HG02642 (cell line): ENCODE measurements at regions not wholly inside any gene's neighbourhood (a gene's known extent, or its start where the extent isn't known, plus 50 kb on each side); places are given as distances from the start of the nearest gene placed in this dataset.

Experiments used
- ATAC-seq: cut with Tn5 transposase; IDR thresholded peaks from one replicate; pipeline ENCODE4 v1.9.1; 2021; ENCODE audit warnings: mild to moderate bottlenecking; ENCODE audit not compliant: unreplicated experiment, poor library complexity

DNA sequence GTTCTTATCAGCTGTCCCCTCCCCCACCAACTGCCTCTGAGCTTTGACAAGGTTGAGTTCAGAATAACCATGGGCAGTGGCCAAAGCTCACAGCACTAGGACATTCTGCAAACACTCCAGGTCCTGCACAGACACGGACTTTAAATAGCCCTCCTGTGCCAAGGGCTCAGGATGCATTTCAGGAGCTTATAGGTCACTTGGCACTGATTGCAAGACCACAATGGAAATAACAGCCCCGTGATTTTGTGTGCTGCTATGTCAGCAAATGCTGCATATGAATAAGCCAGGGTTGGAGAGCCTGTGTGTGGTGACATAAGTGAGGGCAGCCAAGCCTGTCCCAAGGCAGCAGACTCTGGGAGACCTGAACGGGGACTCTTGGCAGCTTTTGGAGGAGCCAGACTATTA, 150.7 kb downstream of the DMRT2 start:
- no peak for ATAC-seq

DNA sequence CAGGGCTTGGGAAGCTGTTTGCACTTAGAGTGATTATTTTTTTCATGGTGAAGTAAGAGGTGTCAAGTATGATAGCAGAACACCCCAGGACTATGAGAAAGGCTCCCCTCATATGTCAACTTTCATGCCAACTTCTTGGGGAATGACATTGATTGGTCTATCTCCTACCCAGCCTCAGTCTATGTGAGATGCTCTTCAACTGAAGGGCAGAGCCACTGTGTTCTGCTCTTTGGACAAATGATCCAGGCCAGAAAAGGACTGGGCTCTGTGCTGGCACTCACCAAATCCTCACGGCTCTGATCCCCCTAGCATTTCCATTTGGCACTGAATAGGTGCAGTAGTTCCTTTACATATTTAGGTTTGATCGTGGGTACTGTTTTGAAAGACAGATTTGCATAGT, 151.1 kb downstream of the DMRT2 start:
- no peak for ATAC-seq

DNA sequence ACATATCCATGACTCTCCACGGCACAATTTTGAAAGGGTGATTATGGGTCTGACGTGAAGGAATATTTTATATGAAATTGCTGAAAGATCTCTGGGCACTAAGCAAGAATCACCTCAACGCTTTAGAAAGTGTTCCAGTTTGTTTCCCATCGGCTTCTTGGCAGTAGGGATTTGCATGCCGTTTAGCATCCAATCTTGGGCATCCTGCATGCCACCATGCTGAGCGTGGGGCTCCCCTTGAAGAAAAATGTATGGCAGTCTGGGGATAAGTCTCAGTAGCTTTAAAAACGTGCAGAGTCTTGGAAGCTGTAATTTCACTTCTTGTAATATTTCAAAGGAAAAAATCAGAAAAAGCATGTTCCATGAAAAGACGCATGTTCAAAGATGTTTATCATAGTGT, 151.7 kb downstream of the DMRT2 start:
- no peak for ATAC-seq

DNA sequence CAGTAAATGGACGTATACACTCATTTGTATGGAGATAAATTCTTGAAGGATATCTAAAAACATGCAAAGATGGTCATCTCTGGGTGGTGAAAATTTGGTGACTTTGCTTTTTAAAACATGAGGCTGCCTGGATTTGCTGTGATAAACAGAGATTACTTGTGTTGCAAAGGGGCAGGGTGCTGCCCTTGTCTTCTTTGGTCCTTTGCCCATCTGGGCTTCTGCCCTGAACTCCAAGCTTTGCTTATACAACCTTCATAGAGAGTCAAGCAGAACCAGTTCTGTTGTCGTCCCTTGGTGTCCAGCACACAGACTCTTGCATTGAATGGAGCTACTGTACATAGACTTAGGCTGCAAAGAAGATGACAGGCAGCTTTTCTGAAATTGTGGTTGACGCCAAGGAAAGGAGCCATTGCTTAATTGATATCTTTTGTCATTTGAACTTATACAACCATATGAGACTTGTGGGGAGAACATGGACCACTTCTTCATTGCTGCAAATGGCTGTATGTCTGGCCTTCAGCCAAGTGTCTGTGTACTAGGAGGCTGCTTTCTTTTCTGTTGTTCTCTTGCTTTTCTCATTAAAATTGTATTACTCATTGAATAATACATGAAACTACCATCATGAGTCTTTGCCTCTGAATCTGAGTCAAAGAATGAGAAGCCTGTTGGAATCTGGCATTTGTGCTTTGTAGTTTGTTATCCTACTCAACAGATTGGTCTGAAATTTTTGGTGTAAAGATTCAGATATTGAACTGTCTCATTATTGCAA, 152.5 kb downstream of the DMRT2 start:
- ATAC-seq: no peak

DNA sequence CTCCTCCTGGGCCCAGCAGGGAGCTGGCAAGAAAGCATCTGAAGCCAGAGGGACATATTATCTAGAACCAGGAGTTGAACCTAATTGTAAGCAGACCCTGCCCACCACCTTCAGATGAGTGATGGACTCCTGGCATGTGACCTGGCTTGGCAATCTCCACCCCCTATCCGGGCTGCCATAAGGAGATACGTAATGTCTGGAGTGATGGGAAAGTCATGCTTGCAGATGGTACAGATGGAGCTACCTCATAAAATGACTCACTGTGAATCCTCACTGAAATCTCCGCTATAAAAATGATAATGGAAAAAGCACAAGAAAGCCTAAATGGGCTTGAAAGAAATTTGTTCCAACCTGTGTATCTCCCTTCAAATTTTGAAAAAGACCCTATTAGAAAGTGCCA, 157.5 kb downstream of the DMRT2 start:
- ATAC-seq: no peak

DNA sequence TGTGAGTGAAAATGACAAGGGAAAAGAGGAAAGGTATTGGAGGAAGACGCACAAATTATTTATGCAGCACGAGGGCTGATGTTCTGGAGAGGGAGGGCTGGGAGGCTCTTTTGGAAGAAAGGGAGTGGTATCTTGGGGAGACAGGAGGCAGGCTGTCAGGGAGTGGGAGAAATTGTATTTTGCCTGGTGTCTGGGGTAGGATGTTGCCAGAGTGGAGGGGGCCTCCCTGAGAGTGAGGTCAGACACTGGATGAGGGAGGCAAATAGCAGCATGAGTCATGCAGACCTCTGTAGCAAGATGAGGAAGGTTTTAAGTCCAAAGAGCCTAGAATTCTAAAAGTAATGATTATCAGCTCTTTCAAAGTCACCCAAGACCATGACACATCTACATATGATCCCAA, 158.0 kb downstream of the DMRT2 start:
- ATAC-seq: no peak

DNA sequence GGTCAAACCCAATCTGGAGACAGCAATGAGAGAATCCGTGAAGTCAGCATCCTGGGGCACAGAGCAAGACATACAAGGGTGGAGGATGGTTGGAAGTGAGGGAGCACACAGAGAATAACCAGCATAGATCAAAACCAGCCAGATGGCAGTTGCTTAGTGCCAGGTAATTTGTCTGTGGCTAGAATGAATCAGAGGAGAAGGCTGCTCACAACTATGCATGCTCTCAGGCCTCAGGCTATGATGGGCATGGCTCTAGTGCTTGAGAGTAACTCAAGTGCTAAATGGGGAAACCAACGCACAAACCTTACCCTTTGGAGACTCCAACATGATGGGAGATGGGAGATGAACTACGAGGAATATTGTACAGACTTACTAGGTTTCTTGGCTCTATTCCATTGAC, 160.8 kb downstream of the DMRT2 start:
- ATAC-seq: no peak

DNA sequence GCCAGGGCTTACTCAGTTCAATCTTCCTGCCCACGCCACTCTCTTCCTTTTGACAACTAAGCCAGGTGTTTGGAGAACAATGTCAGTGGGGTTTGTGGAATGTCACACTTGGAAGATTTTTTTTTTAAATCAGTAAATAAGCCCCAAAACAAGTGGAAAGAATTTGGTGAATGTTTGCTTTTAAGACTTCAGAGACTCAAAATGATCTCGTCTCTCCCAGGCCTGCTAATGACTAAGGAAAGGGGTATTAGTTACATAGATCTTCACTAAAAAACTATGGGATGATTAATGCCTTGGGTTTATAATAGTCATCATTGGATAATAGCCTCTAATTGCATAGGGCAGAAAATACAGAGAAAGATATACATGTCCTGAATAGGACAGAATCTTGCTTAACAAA, 166.4 kb downstream of the DMRT2 start:
- ATAC-seq: no peak

DNA sequence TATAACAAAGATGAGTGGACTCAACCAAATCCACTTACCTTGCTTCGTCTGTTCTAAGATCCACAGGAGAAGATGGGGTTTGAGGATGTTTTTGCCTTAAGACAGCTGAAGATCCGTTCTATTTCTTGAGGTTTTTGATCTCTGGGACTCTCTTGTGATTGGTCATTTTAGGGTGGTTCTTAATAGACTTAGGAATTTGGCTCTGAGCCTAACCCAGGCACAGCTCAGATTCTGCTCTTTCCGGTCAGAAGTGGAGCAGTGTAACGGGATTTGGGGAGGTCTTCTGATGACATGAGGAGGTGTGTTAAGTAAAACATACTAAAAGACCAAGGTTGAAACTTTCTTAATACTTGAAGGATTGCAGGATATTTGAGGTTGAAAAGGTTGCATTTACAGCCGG, 166.9 kb downstream of the DMRT2 start:
- ATAC-seq: no peak

DNA sequence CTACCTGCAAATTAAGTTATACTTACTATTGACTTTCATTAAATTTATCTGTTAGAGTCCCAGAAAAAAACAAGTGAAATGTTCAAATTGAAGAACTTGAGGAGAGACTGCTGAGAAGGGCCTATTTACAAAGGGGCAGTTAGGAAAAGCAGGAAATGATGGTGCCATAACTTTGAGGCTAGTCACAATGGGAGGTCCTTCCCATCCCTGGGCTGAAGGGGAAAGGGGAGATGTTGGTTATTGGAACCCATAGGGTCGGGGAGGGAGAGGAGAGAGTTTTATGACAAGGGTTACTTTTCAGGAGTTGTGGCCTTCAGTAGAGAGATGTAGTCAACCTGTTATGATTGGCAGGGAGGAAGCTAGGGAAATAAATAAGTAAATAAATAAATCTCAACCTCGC, 169.1 kb downstream of the DMRT2 start:
- ATAC-seq: no peak

DNA sequence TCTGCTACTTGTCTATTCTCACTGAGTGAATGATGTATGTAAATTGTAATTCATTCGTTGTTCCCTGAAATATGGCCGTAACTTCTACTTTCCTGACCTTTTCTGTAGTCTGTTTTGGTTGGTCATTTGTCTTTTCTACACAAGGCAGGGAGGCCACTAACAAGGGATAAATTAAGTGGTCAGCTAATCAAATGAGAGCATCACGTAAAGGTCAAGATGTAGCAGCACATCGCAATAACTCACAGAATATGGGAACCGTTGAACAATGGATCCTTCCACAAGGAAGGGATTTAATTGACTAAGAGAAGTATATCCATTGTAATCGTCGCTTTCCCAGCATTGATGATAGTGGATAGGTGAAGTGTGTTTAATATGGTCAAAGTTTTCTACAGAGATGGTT, 171.1 kb downstream of the DMRT2 start:
- ATAC-seq: no peak

DNA sequence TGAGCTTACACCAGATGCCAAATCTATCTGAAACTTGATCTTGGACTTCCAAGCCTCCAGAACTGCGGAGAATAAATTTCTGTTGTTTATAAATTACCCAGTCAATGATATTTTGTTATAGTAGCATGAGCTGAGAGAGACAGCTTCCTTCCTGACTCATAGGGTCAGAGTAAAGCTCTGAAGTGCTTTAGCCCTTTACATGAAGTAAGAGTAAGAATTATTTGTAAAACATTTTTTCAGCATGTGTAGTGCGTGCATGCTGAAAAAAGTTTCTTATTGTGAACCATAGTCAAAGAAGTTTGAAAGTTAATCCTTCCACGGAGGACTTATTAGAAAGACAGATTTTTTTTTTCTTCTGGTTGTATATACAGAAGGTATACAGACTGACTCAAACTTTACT, 172.4 kb downstream of the DMRT2 start:
- no peak for ATAC-seq

DNA sequence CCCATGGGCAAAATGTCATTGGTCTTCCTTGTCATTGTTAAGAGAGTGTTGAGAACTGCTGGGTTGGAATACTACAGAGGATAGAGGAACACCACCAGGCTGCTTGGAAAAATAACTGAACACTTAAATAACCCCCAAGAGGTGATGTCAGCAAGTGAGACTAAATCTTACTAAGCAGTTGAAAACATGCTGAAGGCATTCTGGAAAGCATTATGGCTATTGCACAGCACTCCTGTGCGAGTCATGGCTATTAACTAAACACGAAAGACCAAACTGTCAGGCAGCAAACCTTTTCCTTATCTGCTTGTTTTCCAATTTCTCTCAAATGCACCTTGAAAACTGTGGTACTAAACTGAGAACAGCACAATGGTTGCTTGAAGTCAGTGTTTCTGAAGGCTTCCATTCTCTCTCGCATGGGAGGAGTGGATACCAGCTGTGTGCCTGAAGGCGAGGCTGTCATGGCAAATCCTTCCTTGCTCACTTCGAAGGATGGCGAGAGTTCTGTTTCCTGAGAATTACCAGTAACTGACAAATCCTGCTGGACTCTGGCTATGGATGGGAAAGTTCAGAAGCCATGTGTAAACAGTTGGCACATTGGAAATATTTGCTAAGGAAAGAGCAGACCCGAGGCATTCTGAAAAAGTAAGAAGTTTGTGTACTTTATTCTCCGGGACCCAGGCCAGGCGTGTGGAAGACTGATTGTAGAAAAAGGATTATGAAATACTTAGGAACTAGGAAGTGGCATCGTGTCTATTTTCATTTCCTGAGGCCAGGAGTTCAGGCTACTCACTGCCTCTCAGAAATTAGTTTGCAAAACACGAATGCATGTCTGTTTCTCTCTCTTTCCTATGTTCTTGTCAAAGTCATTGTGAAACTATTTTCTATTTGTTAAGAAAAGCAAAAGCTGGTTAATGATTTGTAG, 182.1 kb downstream of the DMRT2 start:
- no peak for ATAC-seq

DNA sequence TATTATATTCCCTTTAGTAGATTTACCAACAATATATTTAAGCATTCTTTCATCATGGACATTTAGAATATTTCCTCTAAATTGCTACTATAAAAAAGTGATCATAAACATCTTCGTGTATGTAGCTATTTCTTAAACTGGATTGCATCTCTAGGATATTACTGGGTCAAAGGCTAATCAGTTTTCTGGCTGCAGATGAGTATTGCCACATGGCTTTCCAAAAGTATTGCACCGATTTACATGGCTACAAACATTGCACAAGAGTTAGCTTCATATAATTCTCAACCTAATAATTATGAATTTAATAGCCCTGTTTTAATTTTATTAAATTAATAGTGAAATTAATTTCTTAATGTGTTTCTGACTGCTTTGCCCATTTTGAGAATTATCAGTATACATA, 183.4 kb downstream of the DMRT2 start:
- ATAC-seq: no peak

DNA sequence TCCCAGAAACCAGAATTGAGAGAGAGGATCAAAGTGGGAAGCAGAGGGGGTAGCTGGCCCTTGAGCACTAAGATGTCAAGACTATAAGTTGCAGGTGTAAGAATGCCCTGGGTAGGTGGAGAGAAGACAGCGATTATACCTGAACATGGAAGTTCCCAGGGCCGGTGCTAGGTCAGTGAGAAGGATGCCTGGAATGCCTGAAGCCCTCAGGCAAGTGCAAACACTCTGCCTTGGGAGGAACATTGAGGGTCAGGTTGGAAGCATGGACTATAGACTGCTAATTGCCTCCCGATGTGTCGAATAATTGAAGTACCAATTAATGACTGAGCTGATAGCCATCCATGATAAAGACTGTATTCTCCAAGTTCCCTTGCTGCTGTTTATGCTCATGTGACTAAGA, 185.5 kb downstream of the DMRT2 start:
- no peak for ATAC-seq

DNA sequence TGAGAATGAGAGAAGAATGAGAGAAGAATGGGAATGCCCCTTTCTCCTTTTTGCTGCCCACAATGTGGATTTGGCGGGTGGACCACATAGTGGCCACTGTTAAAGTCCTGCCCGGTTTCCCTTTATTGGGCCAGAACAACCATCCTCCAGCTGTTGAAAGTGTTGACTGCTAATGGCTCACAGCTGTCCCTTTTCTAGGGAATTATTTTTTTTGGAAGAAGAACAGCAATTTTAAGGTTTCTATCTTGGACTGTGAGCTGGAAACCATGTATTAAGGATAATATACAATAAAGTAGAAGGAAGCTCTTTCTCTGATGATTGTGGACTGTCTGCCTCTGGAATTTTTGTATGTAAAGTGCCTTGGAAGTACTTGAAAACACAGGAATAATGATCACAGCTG, 185.9 kb downstream of the DMRT2 start:
- ATAC-seq: no peak

DNA sequence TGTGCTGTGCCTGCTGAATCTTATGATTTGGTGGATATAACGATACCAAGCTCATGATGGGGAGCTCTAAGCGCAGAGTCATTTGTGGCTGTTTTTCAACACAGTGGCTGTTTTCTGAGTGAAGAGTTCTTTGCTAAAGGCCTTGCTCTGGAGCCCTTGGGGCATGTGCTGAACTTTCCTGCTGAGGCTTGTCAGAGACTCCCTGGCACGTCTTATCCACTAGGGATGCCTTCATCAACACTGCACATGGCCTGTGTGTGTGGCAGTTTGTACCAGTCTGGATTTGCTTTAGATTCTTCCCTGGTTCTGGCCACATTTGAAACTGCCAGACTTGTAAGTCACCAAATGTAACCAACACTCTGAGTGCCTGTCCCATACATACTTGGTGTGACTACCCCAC, 188.2 kb downstream of the DMRT2 start:
- no peak for ATAC-seq

DNA sequence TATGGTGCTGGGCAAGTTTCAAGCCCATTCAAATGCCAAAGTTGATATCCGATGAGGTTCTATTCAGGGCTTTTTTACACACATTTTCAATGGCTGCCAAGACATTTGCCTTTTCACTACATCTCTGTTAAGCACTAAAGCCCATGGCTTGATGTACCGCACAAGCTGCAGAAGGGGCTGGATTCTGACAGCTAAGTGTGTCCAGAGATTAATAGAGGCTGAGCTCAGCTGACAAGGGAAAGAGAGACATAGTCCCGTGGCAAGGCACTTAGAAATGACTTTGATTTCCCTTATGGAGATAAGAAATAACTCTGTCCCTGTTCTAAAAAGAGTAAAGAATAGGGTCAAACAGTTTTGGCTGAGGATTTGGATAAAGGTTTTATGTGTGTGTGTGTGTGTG, 198.6 kb downstream of the DMRT2 start:
- ATAC-seq: no peak

DNA sequence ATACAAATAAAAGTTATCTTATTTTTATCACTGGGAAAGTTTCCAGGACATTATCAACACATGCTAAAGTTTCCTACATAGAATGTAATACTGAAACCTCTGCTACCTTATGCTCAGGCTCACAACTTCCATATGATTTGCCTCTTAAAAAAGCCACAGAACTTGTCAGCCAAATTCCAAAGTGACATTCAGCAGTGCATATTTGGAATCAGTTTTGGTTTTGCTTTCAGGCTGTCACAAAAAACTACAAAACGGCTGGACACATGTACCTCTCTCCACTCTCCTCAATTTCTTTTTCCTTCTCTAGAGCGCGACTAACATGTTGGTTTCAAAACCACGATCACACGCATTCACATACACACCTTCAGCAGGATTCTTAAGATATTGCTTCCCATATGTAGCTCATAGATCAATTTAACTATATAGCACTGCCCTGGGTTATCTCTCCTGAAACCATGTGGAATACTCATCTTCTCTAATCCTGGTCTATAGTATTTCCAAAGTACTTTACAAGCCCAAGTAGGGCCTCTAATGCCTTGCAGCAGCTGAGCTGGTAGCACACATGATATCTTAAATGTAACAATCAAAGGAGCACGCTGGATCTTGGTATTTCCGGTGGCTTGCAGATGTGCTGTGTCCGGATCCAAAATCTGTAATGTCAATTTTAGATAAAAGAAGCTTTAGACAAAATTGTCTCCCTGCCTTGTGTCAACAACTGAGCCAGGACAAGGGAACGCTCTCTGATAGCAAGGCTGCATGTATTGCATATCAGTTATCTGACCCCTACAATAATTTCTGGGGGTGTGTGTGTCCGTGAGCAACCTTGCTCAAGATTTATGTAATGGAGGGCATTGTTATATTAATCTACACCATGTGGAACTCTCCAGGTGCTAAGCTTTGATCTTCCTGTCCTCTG, 203.2 kb downstream of the DMRT2 start:
- ATAC-seq: no peak

DNA sequence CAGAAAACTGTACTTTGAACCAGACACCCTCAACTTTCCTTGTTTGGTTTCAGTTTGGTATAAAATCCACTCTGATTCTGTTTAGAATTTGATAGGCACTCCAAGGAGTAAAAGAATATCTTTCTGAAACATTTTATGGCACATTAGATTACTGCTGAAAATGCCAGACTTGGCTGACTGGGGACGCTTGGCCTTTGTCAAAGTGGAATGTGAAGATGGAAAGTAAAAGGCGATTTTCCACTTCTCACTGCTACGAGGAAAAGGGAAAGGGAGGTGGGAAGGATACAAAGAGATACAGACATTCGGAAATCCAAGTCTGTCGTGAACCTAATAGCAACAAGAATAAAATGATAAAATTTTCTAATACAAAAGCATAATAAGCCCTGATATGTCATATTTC, 203.9 kb downstream of the DMRT2 start:
- no peak for ATAC-seq

DNA sequence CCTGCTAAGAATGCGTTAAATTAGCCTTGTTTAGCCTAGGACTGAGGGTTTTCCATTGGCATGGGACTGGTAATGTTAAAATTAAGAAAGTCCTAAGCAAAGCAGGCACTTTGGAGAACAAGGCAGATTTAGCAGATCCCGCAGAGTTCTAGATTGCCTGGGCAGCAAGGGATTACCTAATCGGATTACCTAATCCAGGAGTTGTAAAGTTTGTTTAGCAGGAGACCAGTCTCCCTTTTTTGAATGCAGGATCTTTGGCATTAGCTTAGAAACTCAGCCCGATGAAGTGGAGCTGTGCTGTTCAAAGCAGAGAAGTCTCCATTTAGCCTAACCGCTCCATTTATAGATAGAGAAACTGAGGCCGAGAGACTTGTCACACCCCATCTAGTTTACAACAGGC, 206.0 kb downstream of the DMRT2 start:
- no peak for ATAC-seq
